Heart right ventricle (tissue), 16 donors: ENCODE measurements at regions not wholly inside any gene's neighbourhood (a gene's known extent, or its start where the extent isn't known, plus 50 kb on each side); places are given as distances from the start of the nearest gene placed in this dataset.

Experiments used
- ATAC-seq, 8 donors: fragments of 200-7000 bp; cut with Tn5 transposase; one replicate each; pipeline ENCODE4 v1.9.1; 2020; ENCODE audit warnings: mild to moderate bottlenecking in 8 of 8, moderate library complexity in 8 of 8, moderate number of reproducible peaks in 1 of 8
- DNase-seq, 2 donors: peaks; one replicate each; pipeline ENCODE4 v3.0.0-alpha.2; 2020
- H3K27ac ChIP-seq, 10 donors: fragments of 200-600 bp; sonication (generic) in 2 of 10; one replicate each; pipeline versions ENCODE4 v1.5.0 to v1.8.0; 2020 to 2022; ENCODE audit warnings: mild to moderate bottlenecking in 3 of 10
- H3K27me3 ChIP-seq, 7 donors: fragments of 200-600 bp; one replicate each; pipeline ENCODE4 v1.8.0; 2021 to 2022; ENCODE audit warnings: mild to moderate bottlenecking in 2 of 7
- H3K36me3 ChIP-seq, 9 donors: fragments of 200-600 bp; sonication (generic) in 1 of 9; one replicate each; pipeline versions ENCODE4 v1.5.0 to v1.8.0; 2020 to 2022; ENCODE audit warnings: mild to moderate bottlenecking in 2 of 9
- H3K4me1 ChIP-seq, 9 donors: fragments of 200-600 bp; sonication (generic) in 1 of 9; one replicate each; pipeline versions ENCODE4 v1.5.0 to v1.8.0; 2020 to 2022; ENCODE audit warnings: mild to moderate bottlenecking in 4 of 9
- H3K4me3 ChIP-seq, 10 donors: fragments of 200-600 bp; sonication (generic) in 2 of 10; one replicate each; pipeline versions ENCODE4 v1.5.0 to v1.8.0; 2020 to 2022; ENCODE audit warnings: mild to moderate bottlenecking in 7 of 10, moderate library complexity in 2 of 10
- H3K9me3 ChIP-seq, 11 donors: fragments of 200-600 bp in 10 of 11; sonication (generic) in 2 of 11; one replicate each; pipeline versions ENCODE4 v1.5.0 to v1.8.0; 2013 to 2022; ENCODE audit warnings: mild to moderate bottlenecking in 2 of 11, control low read depth in 1 of 11, moderate library complexity in 1 of 11
- CTCF ChIP-seq, 9 donors: fragments of 200-600 bp; sonication (generic) in 2 of 9; IDR thresholded peaks; one replicate each; pipeline versions ENCODE4 v1.5.0 to v1.8.0; 2021 to 2022; ENCODE audit warnings: antibody characterized with exemption in 9 of 9, mild to moderate bottlenecking in 5 of 9, moderate library complexity in 1 of 9
- WGBS, 2 donors: extraction: QIAGEN DNeasy Blood & Tissue Kit; methylation state at CpG; one replicate each; pipeline ENCODE4 v1.1.7; 2013; ENCODE audit warnings: inconsistent platforms in 1 of 2; 5-methylcytosine and 5-hydroxymethylcytosine counted together
- intact Hi-C, 10 donors: fragments of 100-400 bp; cut with DNase I; formaldehyde crosslinking; loops; one replicate each; pipeline versions ENCODE4 v1.11.1 to v1.14.2; 2022
- donor health status: Arrhythmogenic right ventricular cardiomyopathy.
- donor health status: ischemic (EF 13 %, LVEDD 7.1; RV severe dilation, severe dysfunction).
- donor health status: healthy with polysubstance abuse.
- donor health status: DM: no; HTN: yes; CAD: no.
- donor health status: DM: no; HTN: no; CAD: no.
- donor health status: ischemic (EF 25% LVEDD 6.9; RV normal size, moderate dysfunction).
- donor health status: ischemic (EF 25% LVEDD 5.7; RV mildly dilated, moderate dysfunction).
- donor health status: healthy.
- donor health status: DM: yes; HTN: yes; CAD: no.
- donor health status: Ischemic cardiomyopathy.
- donor health status: ischemic (EF 35%, LVEDD 5.7; RV mildly dilated, moderate dysfunction).
- donor health status: nonischemic (EF 11% LVEDD 7.7; RV severe dilation, severe dysfunction).
- donor health status: DM: yes; HTN: yes; CAD: no.
- donor health status: PGD.
- donor health status: ischemic (EF 29% LVEDD 5.4; RV normal size, mild dysfunction).
- donor health status: nonischemic (EF 23%, LVEDD 6.1; RV moderate dilation, normal function).

GRCh38 chr12:100715976-100716944 is 78.3 kb upstream of the ANO4 start:
- Histone ChIP-seq H3K4me1 (peaks cover 0 to 10% (median 0%) of the 10 kb centered on the region in 9 donors), H3K4me3 (peak overlapping the region in 7 of 10 donors; percentile 25 to 50 (median 37)), H3K36me3 (no peaks in the 10 kb centered on the region), H3K9me3 (no peaks in the 10 kb centered on the region), H3K27ac (no peak overlapping the region), H3K27me3 (peaks cover 8 to 71% (median 58%) of the 10 kb centered on the region in 7 donors)
- DNase-seq (no peak), ATAC-seq (no peak)
- no peak for TF ChIP-seq CTCF (IDR thresholded peaks at IDR 0.05)
- WGBS, 2 donors, result 35 to 45% methylated on average over 55 of the region's 55 CpGs
- intact Hi-C loops, result no loop called here

GRCh38 chr12:100716945-100717732 is 77.4 kb upstream of the ANO4 start:
- ATAC-seq, result peak in 4 of 8 donors; percentile 26 to 78 (median 50)
- peak in 1 of 2 donors; percentile 20 for DNase-seq
- Histone ChIP-seq H3K27ac (no peak overlapping the region), H3K36me3 (no peaks in the 10 kb centered on the region), H3K4me1 (peaks cover 0 to 10% (median 0%) of the 10 kb centered on the region in 9 donors), H3K9me3 (no peaks in the 10 kb centered on the region), H3K4me3 (peak overlapping the region in 9 of 10 donors; percentile 16 to 50 (median 37)), H3K27me3 (peaks cover 8 to 74% (median 65%) of the 10 kb centered on the region in 7 donors)
- intact Hi-C loops, result no loop called here
- 1% methylated on average over 82 to 100 of the region's 100 CpGs for WGBS, 2 donors
- no peak for TF ChIP-seq CTCF (IDR thresholded peaks at IDR 0.05)

- no peak overlapping the region for H3K27ac ChIP-seq
- H3K36me3 ChIP-seq, result no peaks in the 10 kb centered on the region
- H3K4me3 ChIP-seq, result peak overlapping the region in 8 of 10 donors; percentile 25 to 50 (median 38)
- DNase-seq, result no peak
- H3K27me3 ChIP-seq, result peaks cover 8 to 80% (median 66%) of the 10 kb centered on the region in 7 donors
- peak in 1 of 8 donors; percentile 28 for ATAC-seq
- peaks cover 0 to 10% (median 0%) of the 10 kb centered on the region in 9 donors for H3K4me1 ChIP-seq
- no peaks in the 10 kb centered on the region for H3K9me3 ChIP-seq
- no peak for TF ChIP-seq CTCF (IDR thresholded peaks at IDR 0.05)
- intact Hi-C loops, result no loop called here
- WGBS, 2 donors, result 1% methylated on average over 13 of the region's 13 CpGs
Observed at GRCh38 chr12:100717733-100718067, 76.9 kb upstream of the ANO4 start.

GRCh38 chr12:100718187-100718586 is 76.4 kb upstream of the ANO4 start:
- Histone ChIP-seq H3K4me1 (peaks cover 0 to 10% (median 0%) of the 10 kb centered on the region in 9 donors), H3K4me3 (no peak overlapping the region), H3K27ac (no peak overlapping the region), H3K27me3 (peaks cover 8 to 84% (median 66%) of the 10 kb centered on the region in 7 donors), H3K36me3 (no peaks in the 10 kb centered on the region), H3K9me3 (no peaks in the 10 kb centered on the region)
- WGBS, 2 donors, result 15 to 16% methylated on average over 5 of the region's 5 CpGs
- ATAC-seq (no peak), DNase-seq (no peak)
- intact Hi-C loops, result no loop called here
- no peak for TF ChIP-seq CTCF (IDR thresholded peaks at IDR 0.05)
